ENCODE measurements at regions not wholly inside any gene's neighbourhood (a gene's known extent, or its start where the extent isn't known, plus 50 kb on each side); places are given as distances from the start of the nearest gene placed in this dataset.

GRCh38 chr16:86342161-86342834 is 168.0 kb upstream of the FOXF1 start:
- H3K4me3 Mint-ChIP-seq, result no peak overlapping the region
- ATAC-seq, result no peak
- no peak overlapping the region for H3K27ac Mint-ChIP-seq
- peaks cover 42% of the 10 kb centered on the region for H3K27me3 Mint-ChIP-seq
- H3K36me3 Mint-ChIP-seq (ENCODE audit: low read depth), result no peaks in the 10 kb centered on the region
- POLR2A ChIA-PET, result no interaction called here
- no peak for DNase-seq
- H3K4me1 Mint-ChIP-seq, result no peaks in the 10 kb centered on the region
- H3K9me3 Mint-ChIP-seq (ENCODE audit: low read depth), result no peaks in the 10 kb centered on the region
- CTCF ChIA-PET, result interaction anchor here (0.6 to 1.7 kb wide), 4 partner anchors 50 to 317 kb away, joined by 3 to 9 read pairs (median 3); no protein-coding TSS in a partner anchor
- intact Hi-C loops (cut with DNase I, micrococcal nuclease), result no loop called here

DNA sequence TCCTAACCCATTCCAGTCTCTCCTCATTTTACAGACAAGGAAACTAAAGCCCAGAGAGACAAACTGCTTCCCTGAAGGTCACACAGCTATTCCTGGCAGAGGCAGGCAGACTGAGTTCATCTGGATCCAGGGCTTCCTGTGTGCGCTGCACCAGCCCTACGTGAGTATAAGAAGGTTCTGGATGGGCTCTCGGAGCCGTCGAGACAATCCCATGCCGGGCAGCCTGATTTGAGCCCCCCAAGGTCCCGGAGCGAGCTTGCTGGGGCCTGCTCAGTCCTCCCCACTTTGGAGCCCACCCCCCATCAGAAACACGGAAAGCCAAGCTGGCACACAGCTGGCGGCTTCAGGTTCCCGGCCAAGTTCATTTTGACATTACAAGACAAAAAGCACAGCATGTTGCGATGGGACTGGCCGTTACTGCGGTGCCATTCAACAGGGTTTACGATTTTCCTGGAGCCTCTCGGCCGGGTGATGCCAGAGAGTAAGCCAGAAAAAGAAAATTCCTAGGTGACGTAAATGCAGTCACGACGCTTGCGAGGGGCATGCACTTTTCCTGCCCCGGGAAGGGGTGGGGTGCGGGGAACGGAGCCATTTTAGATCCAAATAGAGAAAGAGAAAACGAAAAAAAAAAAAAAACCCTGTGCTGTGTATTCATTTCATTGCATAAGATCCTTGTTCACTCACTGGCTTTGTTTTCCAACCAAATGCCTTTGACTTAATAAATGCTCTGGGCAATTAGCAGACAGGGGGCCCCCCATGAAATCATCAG is 167.1 kb upstream of the FOXF1 start:
- H3K27me3 Mint-ChIP-seq, result peaks cover 44% of the 10 kb centered on the region
- CTCF ChIA-PET, result interaction anchor here (0.6 to 1.7 kb wide), 4 partner anchors 51 to 318 kb away, joined by 3 to 9 read pairs (median 3); no protein-coding TSS in a partner anchor

GRCh38 chr16:86343796-86344585 is 166.3 kb upstream of the FOXF1 start:
- CTCF ChIA-PET, result no interaction called here
- no peak overlapping the region for H3K27ac Mint-ChIP-seq
- ATAC-seq (no peak), DNase-seq (no peak)
- H3K9me3 Mint-ChIP-seq (ENCODE audit: low read depth), result no peaks in the 10 kb centered on the region
- no peaks in the 10 kb centered on the region for H3K36me3 Mint-ChIP-seq (ENCODE audit: low read depth)
- intact Hi-C loops (cut with DNase I, micrococcal nuclease), result no loop called here
- no peak overlapping the region for H3K4me3 Mint-ChIP-seq
- POLR2A ChIA-PET, result no interaction called here
- peaks cover 44% of the 10 kb centered on the region for H3K27me3 Mint-ChIP-seq
- H3K4me1 Mint-ChIP-seq, result no peaks in the 10 kb centered on the region

More for the DNA sequence above, 167.1 kb upstream of the FOXF1 start:
- no peak for ATAC-seq
- no peak overlapping the region for H3K27ac Mint-ChIP-seq
- intact Hi-C loops (cut with DNase I, micrococcal nuclease), result no loop called here
- POLR2A ChIA-PET, result no interaction called here
- H3K36me3 Mint-ChIP-seq (ENCODE audit: low read depth), result no peaks in the 10 kb centered on the region
- H3K4me1 Mint-ChIP-seq, result no peaks in the 10 kb centered on the region
- H3K4me3 Mint-ChIP-seq, result no peak overlapping the region
- no peaks in the 10 kb centered on the region for H3K9me3 Mint-ChIP-seq (ENCODE audit: low read depth)
- DNase-seq, result no peak

DNA sequence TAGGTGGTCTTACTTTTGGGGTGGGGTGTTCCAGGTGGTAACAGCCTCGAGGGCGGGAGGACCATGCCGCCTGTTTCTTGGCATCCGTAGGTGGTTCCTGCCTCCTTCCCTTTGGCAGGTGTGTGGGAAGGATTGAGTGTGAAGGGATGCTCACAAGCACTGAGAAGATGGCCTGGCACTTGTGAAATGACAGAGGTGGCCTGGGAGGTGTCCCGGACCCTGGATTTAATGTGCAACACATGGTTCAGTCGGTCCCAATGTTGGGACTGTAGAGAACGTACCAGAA is 165.8 kb upstream of the FOXF1 start:
- no peak overlapping the region for H3K4me3 Mint-ChIP-seq
- CTCF ChIA-PET, result no interaction called here
- H3K36me3 Mint-ChIP-seq (ENCODE audit: low read depth), result no peaks in the 10 kb centered on the region
- ATAC-seq (no peak), DNase-seq (no peak)
- H3K27me3 Mint-ChIP-seq, result peaks cover 44% of the 10 kb centered on the region
- no peak overlapping the region for H3K27ac Mint-ChIP-seq
- POLR2A ChIA-PET, result no interaction called here
- no peaks in the 10 kb centered on the region for H3K4me1 Mint-ChIP-seq
- no peaks in the 10 kb centered on the region for H3K9me3 Mint-ChIP-seq (ENCODE audit: low read depth)
- intact Hi-C loops (cut with DNase I, micrococcal nuclease), result no loop called here

GRCh38 chr16:86344881-86345280 is 165.4 kb upstream of the FOXF1 start:
- ChIA-PET POLR2A (no interaction called here), CTCF (no interaction called here)
- intact Hi-C loops (cut with DNase I, micrococcal nuclease), result no loop called here
- Mint-ChIP-seq H3K4me3 (no peak overlapping the region), H3K9me3 (ENCODE audit: low read depth) (no peaks in the 10 kb centered on the region), H3K4me1 (no peaks in the 10 kb centered on the region), H3K27me3 (peaks cover 44% of the 10 kb centered on the region), H3K36me3 (ENCODE audit: low read depth) (no peaks in the 10 kb centered on the region), H3K27ac (no peak overlapping the region)
- ATAC-seq (no peak), DNase-seq (no peak)

- Mint-ChIP-seq H3K36me3 (ENCODE audit: low read depth) (no peaks in the 10 kb centered on the region), H3K27me3 (peaks cover 38% of the 10 kb centered on the region)
- POLR2A ChIA-PET, result no interaction called here
These were observed 164.8 kb upstream of the FOXF1 start for GRCh38 chr16:86345516-86345915.

DNA sequence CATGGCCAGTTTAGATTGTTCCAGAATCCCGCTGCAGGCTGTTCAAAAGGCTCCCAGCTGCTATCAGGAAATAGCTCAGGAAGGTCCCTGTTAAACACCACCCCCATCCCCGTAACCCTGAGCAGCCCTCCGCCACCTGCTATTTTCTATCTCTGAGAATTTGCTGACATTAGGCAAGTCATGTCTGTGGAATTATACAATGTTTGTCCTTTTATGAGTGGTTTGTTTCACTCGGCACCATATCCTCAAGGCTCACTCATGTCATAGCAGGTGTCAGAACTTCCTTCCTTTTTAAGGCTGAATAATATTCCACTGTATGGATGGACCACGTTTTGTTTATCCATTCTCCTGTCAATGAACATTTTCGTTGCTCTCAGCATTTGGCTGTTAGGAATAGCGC is 164.3 kb upstream of the FOXF1 start:
- DNase-seq, result no peak
- Mint-ChIP-seq H3K4me3 (no peak overlapping the region), H3K9me3 (ENCODE audit: low read depth) (no peaks in the 10 kb centered on the region), H3K27me3 (peaks cover 39% of the 10 kb centered on the region), H3K4me1 (no peaks in the 10 kb centered on the region), H3K27ac (no peak overlapping the region), H3K36me3 (ENCODE audit: low read depth) (no peaks in the 10 kb centered on the region)
- POLR2A ChIA-PET, result no interaction called here
- CTCF ChIA-PET, result no interaction called here
- no peak for ATAC-seq
- intact Hi-C loops (cut with DNase I, micrococcal nuclease), result no loop called here

More at GRCh38 chr16:86345516-86345915, 164.8 kb upstream of the FOXF1 start:
- no peak overlapping the region for H3K4me3 Mint-ChIP-seq
- DNase-seq (no peak), ATAC-seq (no peak)
- CTCF ChIA-PET, result no interaction called here
- intact Hi-C loops (cut with DNase I, micrococcal nuclease), result no loop called here
- H3K4me1 Mint-ChIP-seq, result no peaks in the 10 kb centered on the region
- no peaks in the 10 kb centered on the region for H3K9me3 Mint-ChIP-seq (ENCODE audit: low read depth)
- no peak overlapping the region for H3K27ac Mint-ChIP-seq

GRCh38 chr16:86347090-86347489 is 163.2 kb upstream of the FOXF1 start:
- Mint-ChIP-seq H3K4me1 (no peaks in the 10 kb centered on the region), H3K27ac (no peak overlapping the region), H3K27me3 (peaks cover 37% of the 10 kb centered on the region), H3K36me3 (ENCODE audit: low read depth) (no peaks in the 10 kb centered on the region), H3K9me3 (ENCODE audit: low read depth) (no peaks in the 10 kb centered on the region), H3K4me3 (no peak overlapping the region)
- CTCF ChIA-PET, result no interaction called here
- POLR2A ChIA-PET, result no interaction called here
- no peak for ATAC-seq
- no peak for DNase-seq
- intact Hi-C loops (cut with DNase I, micrococcal nuclease), result no loop called here

DNA sequence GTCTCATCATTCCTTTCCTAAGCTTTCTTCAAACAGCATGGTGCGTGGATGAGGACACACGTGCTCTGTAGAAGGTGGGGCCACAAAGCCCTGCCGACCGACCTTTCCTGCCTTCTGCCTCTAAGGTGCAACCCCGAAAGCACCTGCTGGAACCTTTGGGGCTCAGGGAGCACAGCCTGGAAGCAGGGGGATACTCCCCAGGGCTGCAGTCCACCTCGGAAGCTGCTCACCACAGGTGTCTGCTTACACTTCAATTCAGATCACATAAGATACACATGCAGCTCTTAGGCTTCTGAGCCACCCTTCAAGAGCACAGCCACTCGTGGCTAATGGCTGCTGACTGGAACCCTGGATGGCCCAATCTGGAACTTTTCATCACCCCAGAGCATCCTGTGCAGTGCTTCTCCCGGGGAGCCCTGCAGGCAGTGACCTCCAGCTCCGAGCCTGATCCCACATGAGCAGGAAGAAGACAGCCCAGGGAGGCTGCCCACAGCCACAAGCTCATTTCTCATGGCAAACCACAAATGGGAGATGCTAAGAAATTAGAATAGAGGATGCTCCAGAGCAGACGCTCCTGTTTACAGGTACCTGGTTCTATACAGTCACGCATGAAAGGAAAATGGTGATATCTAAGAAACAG is 162.3 kb upstream of the FOXF1 start:
- DNase-seq (no peak), ATAC-seq (no peak)
- Mint-ChIP-seq H3K27ac (no peak overlapping the region), H3K4me3 (no peak overlapping the region), H3K36me3 (ENCODE audit: low read depth) (no peaks in the 10 kb centered on the region), H3K9me3 (ENCODE audit: low read depth) (no peaks in the 10 kb centered on the region), H3K4me1 (no peaks in the 10 kb centered on the region), H3K27me3 (peaks cover 34% of the 10 kb centered on the region)
- intact Hi-C loops (cut with DNase I, micrococcal nuclease), result no loop called here
- ChIA-PET POLR2A (no interaction called here), CTCF (interaction anchor here (0.6 to 0.9 kb wide), 2 partner anchors 170 to 1874 kb away, joined by 3 read pairs; no protein-coding TSS in a partner anchor)

DNA sequence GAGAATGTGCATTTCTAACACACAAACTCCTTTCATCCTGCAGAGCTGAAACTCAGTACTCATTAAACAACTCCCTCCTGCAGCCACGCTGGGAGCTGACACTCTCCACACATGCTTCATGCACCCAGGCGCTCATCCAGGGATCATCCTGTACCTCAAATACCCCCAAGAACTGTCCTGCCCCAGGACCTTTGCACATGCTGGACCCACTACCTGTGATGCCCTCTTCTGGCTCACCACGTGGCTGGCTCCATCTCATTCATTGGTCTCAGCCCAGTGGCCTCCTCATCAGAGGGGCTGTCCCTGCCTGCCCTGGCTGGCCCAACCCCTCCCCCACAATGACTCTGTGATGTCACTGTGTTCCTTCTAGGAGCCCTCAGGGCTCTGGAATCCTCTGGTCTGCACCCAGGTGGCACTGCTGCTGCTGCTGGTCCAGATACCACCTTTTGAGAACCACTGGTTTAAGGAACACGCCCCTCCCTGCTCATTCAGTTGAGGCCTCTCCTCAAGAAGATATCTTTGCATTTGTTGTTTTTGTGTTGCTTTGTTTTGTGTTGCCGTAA is 160.9 kb upstream of the FOXF1 start:
- Mint-ChIP-seq H3K27ac (no peak overlapping the region), H3K4me3 (no peak overlapping the region), H3K27me3 (peaks cover 29% of the 10 kb centered on the region), H3K9me3 (ENCODE audit: low read depth) (no peaks in the 10 kb centered on the region), H3K36me3 (ENCODE audit: low read depth) (no peaks in the 10 kb centered on the region), H3K4me1 (no peaks in the 10 kb centered on the region)
- ChIA-PET POLR2A (no interaction called here), CTCF (no interaction called here)
- no peak for ATAC-seq
- intact Hi-C loops (cut with DNase I, micrococcal nuclease), result no loop called here
- no peak for DNase-seq

GRCh38 chr16:86350289-86350688 is 160.0 kb upstream of the FOXF1 start:
- Mint-ChIP-seq H3K27ac (no peak overlapping the region), H3K9me3 (ENCODE audit: low read depth) (peaks cover 1% of the 10 kb centered on the region), H3K27me3 (peaks cover 23% of the 10 kb centered on the region), H3K4me3 (no peak overlapping the region), H3K36me3 (ENCODE audit: low read depth) (no peaks in the 10 kb centered on the region), H3K4me1 (no peaks in the 10 kb centered on the region)
- intact Hi-C loops (cut with DNase I, micrococcal nuclease), result no loop called here
- CTCF ChIA-PET, result interaction anchor here (0.7 kb wide), 2 partner anchors 41 to 331 kb away, joined by 3 read pairs; no protein-coding TSS in a partner anchor
- DNase-seq, result no peak
- ATAC-seq, result no peak
- POLR2A ChIA-PET, result no interaction called here

All from activated CD4-positive, alpha-beta T cell treated with anti-CD3 and anti-CD28 coated beads for 36 hours (primary cell).